ENCODE measurements at regions not wholly inside any gene's neighbourhood (a gene's known extent, or its start where the extent isn't known, plus 50 kb on each side); places are given as distances from the start of the nearest gene placed in this dataset.

GRCh38 chr5:14954216-14954615 lies 82.6 kb upstream of the ANKH start:
- H3K27ac ChIP-seq: no peak overlapping the region
- TF ChIP-seq CTCF (conservative IDR thresholded peaks at IDR 0.05; ENCODE audit: low read depth): no peak
- CTCF ChIA-PET: no interaction called here
- DNase-seq (ENCODE audit: low spot score): no peak
- POLR2A ChIA-PET (ENCODE audit: low non-redundant PET): no interaction called here

- ChIA-PET CTCF (no interaction called here), POLR2A (ENCODE audit: low non-redundant PET) (no interaction called here)
- TF ChIP-seq CTCF (conservative IDR thresholded peaks at IDR 0.05; ENCODE audit: low read depth): no peak
- no peak overlapping the region for H3K27ac ChIP-seq
- no peak for DNase-seq (ENCODE audit: low spot score)
These were observed 81.6 kb upstream of the ANKH start for GRCh38 chr5:14953075-14953607.

GRCh38 chr5:14948383-14948782 lies 76.8 kb upstream of the ANKH start:
- no peak for DNase-seq (ENCODE audit: low spot score)
- CTCF ChIA-PET: interaction anchor here (1.2 kb wide), 1 partner anchor 221 kb away, joined by 3 read pairs; no protein-coding TSS in a partner anchor
- no peak overlapping the region for H3K27ac ChIP-seq
- no peak for TF ChIP-seq CTCF (conservative IDR thresholded peaks at IDR 0.05; ENCODE audit: low read depth)
- POLR2A ChIA-PET (ENCODE audit: low non-redundant PET): no interaction called here

GRCh38 chr5:14946815-14947620 lies 75.4 kb upstream of the ANKH start:
- peak; percentile 49 for DNase-seq (ENCODE audit: low spot score)
- H3K27ac ChIP-seq: no peak overlapping the region
- POLR2A ChIA-PET (ENCODE audit: low non-redundant PET): no interaction called here
- 0 out of 2 replicates have a peak, but pooled peaks have one; percentile 20 for TF ChIP-seq CTCF (conservative IDR thresholded peaks at IDR 0.05; ENCODE audit: low read depth)
- CTCF ChIA-PET: interaction anchor here (0.6 to 1.1 kb wide), 7 partner anchors 9 to 613 kb away, joined by 3 to 6 read pairs (median 3); no protein-coding TSS in a partner anchor

GRCh38 chr5:14945450-14945849 lies 73.9 kb upstream of the ANKH start:
- no peak for DNase-seq (ENCODE audit: low spot score)
- CTCF ChIA-PET: interaction anchor here (0.6 kb wide), 1 partner anchor 17 kb away, joined by 5 read pairs; no protein-coding TSS in a partner anchor
- POLR2A ChIA-PET (ENCODE audit: low non-redundant PET): no interaction called here
- no peak overlapping the region for H3K27ac ChIP-seq
- TF ChIP-seq CTCF (conservative IDR thresholded peaks at IDR 0.05; ENCODE audit: low read depth): no peak

- no peak overlapping the region for H3K27ac ChIP-seq
- ChIA-PET CTCF (no interaction called here), POLR2A (ENCODE audit: low non-redundant PET) (no interaction called here)
- no peak for DNase-seq (ENCODE audit: low spot score)
- no peak for TF ChIP-seq CTCF (conservative IDR thresholded peaks at IDR 0.05; ENCODE audit: low read depth)
These were observed 73.4 kb upstream of the ANKH start for GRCh38 chr5:14944996-14945395.

All from RWPE1 (cell line).